GM19467 (cell line): ENCODE measurements at regions not wholly inside any gene's neighbourhood (a gene's known extent, or its start where the extent isn't known, plus 50 kb on each side); places are given as distances from the start of the nearest gene placed in this dataset.
"Not testable (repeated sequence)": the region's sequence is repeated elsewhere in the genome, so short reads cannot be mapped to it uniquely, and the experiment has no call there.

Source experiments
- ATAC-seq: cut with Tn5 transposase; IDR thresholded peaks from one replicate; pipeline ENCODE4 v1.9.1; 2021; ENCODE audit warnings: mild to moderate bottlenecking, moderate library complexity; ENCODE audit not compliant: unreplicated experiment

GRCh38 chr21:5065240-5066211 lies 5455.9 kb upstream of the TPTE start:
- ATAC-seq: not testable (repeated sequence)

GRCh38 chr21:5066682-5067251 lies 5454.6 kb upstream of the TPTE start:
- not testable (repeated sequence) for ATAC-seq

- ATAC-seq: not testable (repeated sequence)
Observed at GRCh38 chr21:5067326-5068048, 5453.9 kb upstream of the TPTE start.

GRCh38 chr21:5068649-5069048 lies 5452.7 kb upstream of the TPTE start:
- ATAC-seq: not testable (repeated sequence)

GRCh38 chr21:5071180-5071579 lies 5450.2 kb upstream of the TPTE start:
- not testable (repeated sequence) for ATAC-seq

GRCh38 chr21:5076854-5077253 lies 5444.5 kb upstream of the TPTE start:
- not testable (repeated sequence) for ATAC-seq

GRCh38 chr21:5079361-5079760 lies 5442.0 kb upstream of the TPTE start:
- ATAC-seq: not testable (repeated sequence)

- ATAC-seq: not testable (repeated sequence)
Observed at GRCh38 chr21:5080015-5080414, 5441.4 kb upstream of the TPTE start.

GRCh38 chr21:5084246-5084645 lies 5437.1 kb upstream of the TPTE start:
- not testable (repeated sequence) for ATAC-seq

GRCh38 chr21:5085456-5085855 lies 5435.9 kb upstream of the TPTE start:
- not testable (repeated sequence) for ATAC-seq

GRCh38 chr21:5086416-5086815 lies 5435.0 kb upstream of the TPTE start:
- ATAC-seq: not testable (repeated sequence)

GRCh38 chr21:5088820-5089219 lies 5432.6 kb upstream of the TPTE start:
- ATAC-seq: not testable (repeated sequence)

- ATAC-seq: not testable (repeated sequence)
Observed at GRCh38 chr21:5089399-5090089, 5431.8 kb upstream of the TPTE start.

- ATAC-seq: not testable (repeated sequence)
Observed at GRCh38 chr21:5090132-5091079, 5431.0 kb upstream of the TPTE start.

- not testable (repeated sequence) for ATAC-seq
Observed at GRCh38 chr21:5091274-5091673, 5430.1 kb upstream of the TPTE start.

- ATAC-seq: not testable (repeated sequence)
Observed at GRCh38 chr21:5095628-5096027, 5425.8 kb upstream of the TPTE start.

- ATAC-seq: not testable (repeated sequence)
Observed at GRCh38 chr21:5098010-5098743, 5423.2 kb upstream of the TPTE start.

- not testable (repeated sequence) for ATAC-seq
Observed at GRCh38 chr21:5100604-5101174, 5420.7 kb upstream of the TPTE start.
